ENCODE measurements at regions not wholly inside any gene's neighbourhood (a gene's known extent, or its start where the extent isn't known, plus 50 kb on each side); places are given as distances from the start of the nearest gene placed in this dataset.

GRCh38 chr19:28871099-28871725, 341.7 kb downstream of the UQCRFS1 start:
- ChIA-PET CTCF (no interaction called here), POLR2A (no interaction called here)
- H3K36me3 Mint-ChIP-seq (ENCODE audit: insufficient read depth, unreplicated experiment) = no peaks in the 10 kb centered on the region
- H3K27me3 Mint-ChIP-seq (ENCODE audit: insufficient read depth, unreplicated experiment) = no peaks in the 10 kb centered on the region
- no peak for DNase-seq (ENCODE audit: unreplicated experiment)
- H3K9me3 Mint-ChIP-seq (ENCODE audit: unreplicated experiment) = peaks cover 40% of the 10 kb centered on the region
- H3K27ac Mint-ChIP-seq (ENCODE audit: low read depth, unreplicated experiment) = no peak overlapping the region
- BruUV-seq (replicated peaks) = no TSS peak
- H3K4me1 Mint-ChIP-seq (ENCODE audit: insufficient read depth, unreplicated experiment) = no peaks in the 10 kb centered on the region
- TF ChIP-seq CTCF (IDR thresholded peaks at IDR 0.05; ENCODE audit: unreplicated experiment) = no peak
- intact Hi-C loops (cut with micrococcal nuclease) = no loop called here
- no peak overlapping the region for H3K4me3 Mint-ChIP-seq (ENCODE audit: unreplicated experiment)

GRCh38 chr19:28869459-28869858, 343.5 kb downstream of the UQCRFS1 start:
- POLR2A ChIA-PET = no interaction called here
- H3K4me1 Mint-ChIP-seq (ENCODE audit: insufficient read depth, unreplicated experiment) = no peaks in the 10 kb centered on the region
- TF ChIP-seq CTCF (IDR thresholded peaks at IDR 0.05; ENCODE audit: unreplicated experiment) = no peak
- H3K9me3 Mint-ChIP-seq (ENCODE audit: unreplicated experiment) = peaks cover 37% of the 10 kb centered on the region
- no peaks in the 10 kb centered on the region for H3K36me3 Mint-ChIP-seq (ENCODE audit: insufficient read depth, unreplicated experiment)
- CTCF ChIA-PET = no interaction called here
- no TSS peak for BruUV-seq (replicated peaks)
- H3K27ac Mint-ChIP-seq (ENCODE audit: low read depth, unreplicated experiment) = no peak overlapping the region
- H3K27me3 Mint-ChIP-seq (ENCODE audit: insufficient read depth, unreplicated experiment) = no peaks in the 10 kb centered on the region
- intact Hi-C loops (cut with micrococcal nuclease) = no loop called here
- H3K4me3 Mint-ChIP-seq (ENCODE audit: unreplicated experiment) = no peak overlapping the region
- no peak for DNase-seq (ENCODE audit: unreplicated experiment)

- Mint-ChIP-seq H3K4me1 (ENCODE audit: insufficient read depth, unreplicated experiment) (no peaks in the 10 kb centered on the region), H3K27ac (ENCODE audit: low read depth, unreplicated experiment) (no peak overlapping the region), H3K4me3 (ENCODE audit: unreplicated experiment) (no peak overlapping the region), H3K36me3 (ENCODE audit: insufficient read depth, unreplicated experiment) (no peaks in the 10 kb centered on the region), H3K27me3 (ENCODE audit: insufficient read depth, unreplicated experiment) (no peaks in the 10 kb centered on the region), H3K9me3 (ENCODE audit: unreplicated experiment) (peaks cover 32% of the 10 kb centered on the region)
- no peak for TF ChIP-seq CTCF (IDR thresholded peaks at IDR 0.05; ENCODE audit: unreplicated experiment)
- CTCF ChIA-PET = no interaction called here
- no peak for DNase-seq (ENCODE audit: unreplicated experiment)
- intact Hi-C loops (cut with micrococcal nuclease) = no loop called here
- POLR2A ChIA-PET = no interaction called here
- no TSS peak for BruUV-seq (replicated peaks)
Observed at GRCh38 chr19:28868836-28869235, 344.1 kb downstream of the UQCRFS1 start.

- Mint-ChIP-seq H3K27ac (ENCODE audit: low read depth, unreplicated experiment) (no peak overlapping the region), H3K4me3 (ENCODE audit: unreplicated experiment) (no peak overlapping the region), H3K9me3 (ENCODE audit: unreplicated experiment) (peaks cover 27% of the 10 kb centered on the region), H3K36me3 (ENCODE audit: insufficient read depth, unreplicated experiment) (no peaks in the 10 kb centered on the region), H3K4me1 (ENCODE audit: insufficient read depth, unreplicated experiment) (no peaks in the 10 kb centered on the region), H3K27me3 (ENCODE audit: insufficient read depth, unreplicated experiment) (no peaks in the 10 kb centered on the region)
- intact Hi-C loops (cut with micrococcal nuclease) = no loop called here
- BruUV-seq (replicated peaks) = no TSS peak
- ChIA-PET CTCF (interaction anchor here (0.5 to 0.7 kb wide), 2 partner anchors 10 to 131 kb away, joined by 3 read pairs; no protein-coding TSS in a partner anchor), POLR2A (no interaction called here)
- TF ChIP-seq CTCF (IDR thresholded peaks at IDR 0.05; ENCODE audit: unreplicated experiment) = no peak
- DNase-seq (ENCODE audit: unreplicated experiment) = no peak
Observed at GRCh38 chr19:28867978-28868377, 345.0 kb downstream of the UQCRFS1 start.
